MCF 10A (cell line): ENCODE measurements at regions not wholly inside any gene's neighbourhood (a gene's known extent, or its start where the extent isn't known, plus 50 kb on each side); places are given as distances from the start of the nearest gene placed in this dataset.
"Not testable (repeated sequence)": the region's sequence is repeated elsewhere in the genome, so short reads cannot be mapped to it uniquely, and the experiment has no call there.

Source experiments
- BruUV-seq: library from RNA; stranded (reverse); fragments of 400-500 nt; replicated peaks from 2 replicates; lab custom pipeline; 2021; lab: Mats Ljungman, UMichigan
- CTCF ChIA-PET: fragments of 300-600 bp; sonication (Branson Sonifier 250); formaldehyde crosslinking; extraction: SDS; loops from one replicate; lab custom pipeline; 2021; ENCODE audit warnings: antibody characterized with exemption, inconsistent platforms; lab: Yijun Ruan, JAX
- POLR2A ChIA-PET: fragments of 300-600, 350-650 bp; sonication (Branson Sonifier 250); formaldehyde crosslinking; extraction: SDS; loops from one replicate; lab custom pipeline; 2020; ENCODE audit warnings: antibody characterized with exemption, inconsistent platforms; lab: Yijun Ruan, JAX
- DNase-seq: peaks from one replicate; pipeline ENCODE4 v3.0.0-alpha.2; 2018; ENCODE audit not compliant: unreplicated experiment
- H3K27ac Mint-ChIP-seq: one replicate; pipeline ENCODE4 v1.8.0; 2022; ENCODE audit warnings: mild to moderate bottlenecking, low read depth, mixed read lengths; ENCODE audit not compliant: unreplicated experiment
- H3K27me3 Mint-ChIP-seq: one replicate; pipeline ENCODE4 v1.8.0; 2022; ENCODE audit warnings: mixed read lengths; ENCODE audit not compliant: insufficient read depth, unreplicated experiment
- H3K36me3 Mint-ChIP-seq: one replicate; pipeline ENCODE4 v1.8.0; 2022; ENCODE audit warnings: mild to moderate bottlenecking, moderate library complexity, mixed read lengths; ENCODE audit not compliant: insufficient read depth, unreplicated experiment
- H3K4me1 Mint-ChIP-seq: one replicate; pipeline ENCODE4 v1.8.0; 2022; ENCODE audit warnings: mixed read lengths; ENCODE audit not compliant: insufficient read depth, unreplicated experiment
- H3K4me3 Mint-ChIP-seq: one replicate; pipeline ENCODE4 v1.8.0; 2022; ENCODE audit warnings: mild to moderate bottlenecking, moderate library complexity, mixed read lengths; ENCODE audit not compliant: unreplicated experiment
- H3K9me3 Mint-ChIP-seq: one replicate; pipeline ENCODE4 v1.8.0; 2022; ENCODE audit warnings: mixed read lengths; ENCODE audit not compliant: unreplicated experiment
- intact Hi-C: fragments of 100-400 bp; cut with micrococcal nuclease; formaldehyde crosslinking; loops from 2 replicates; pipeline ENCODE4 v1.14.1; 2022
- TF ChIP-seq, protein P1 (sequence below): fragments of 200-600 bp; IDR thresholded peaks from one replicate; pipeline ENCODE4 v1.8.0; 2022; ENCODE audit warnings: antibody characterized with exemption, mild to moderate bottlenecking; ENCODE audit not compliant: unreplicated experiment

DNA sequence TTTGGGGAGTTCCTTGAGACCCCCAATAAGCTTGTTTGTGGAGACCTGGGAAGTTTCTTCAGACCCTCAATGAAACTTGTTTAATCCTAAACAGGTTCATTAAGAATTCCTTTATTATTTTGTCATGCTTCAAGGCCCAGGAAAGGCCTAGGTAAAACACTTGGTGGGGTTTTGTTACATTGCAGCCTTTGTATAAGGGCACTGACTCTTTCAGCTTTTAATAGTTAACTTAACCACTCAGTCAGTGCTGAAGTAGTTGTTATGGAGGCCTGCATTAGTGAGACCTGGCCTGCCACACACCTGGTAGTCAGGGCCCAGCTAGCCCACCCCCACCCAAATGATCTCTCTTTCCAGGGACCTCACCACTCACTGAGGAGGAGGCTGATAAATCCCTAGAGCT, 103.7 kb downstream of the FCRL5 start:
- DNase-seq = no peak
- ChIA-PET POLR2A (no interaction called here), CTCF (interaction anchor here (0.8 to 2.2 kb wide), 5 partner anchors 57 to 277 kb away, joined by 3 to 9 read pairs (median 4); no protein-coding TSS in a partner anchor)
- Mint-ChIP-seq H3K36me3 (no peaks in the 10 kb centered on the region), H3K4me1 (no peaks in the 10 kb centered on the region), H3K27ac (no peak overlapping the region), H3K4me3 (no peak overlapping the region), H3K27me3 (no peaks in the 10 kb centered on the region), H3K9me3 (no peaks in the 10 kb centered on the region)
- TF ChIP-seq, protein P1, sequence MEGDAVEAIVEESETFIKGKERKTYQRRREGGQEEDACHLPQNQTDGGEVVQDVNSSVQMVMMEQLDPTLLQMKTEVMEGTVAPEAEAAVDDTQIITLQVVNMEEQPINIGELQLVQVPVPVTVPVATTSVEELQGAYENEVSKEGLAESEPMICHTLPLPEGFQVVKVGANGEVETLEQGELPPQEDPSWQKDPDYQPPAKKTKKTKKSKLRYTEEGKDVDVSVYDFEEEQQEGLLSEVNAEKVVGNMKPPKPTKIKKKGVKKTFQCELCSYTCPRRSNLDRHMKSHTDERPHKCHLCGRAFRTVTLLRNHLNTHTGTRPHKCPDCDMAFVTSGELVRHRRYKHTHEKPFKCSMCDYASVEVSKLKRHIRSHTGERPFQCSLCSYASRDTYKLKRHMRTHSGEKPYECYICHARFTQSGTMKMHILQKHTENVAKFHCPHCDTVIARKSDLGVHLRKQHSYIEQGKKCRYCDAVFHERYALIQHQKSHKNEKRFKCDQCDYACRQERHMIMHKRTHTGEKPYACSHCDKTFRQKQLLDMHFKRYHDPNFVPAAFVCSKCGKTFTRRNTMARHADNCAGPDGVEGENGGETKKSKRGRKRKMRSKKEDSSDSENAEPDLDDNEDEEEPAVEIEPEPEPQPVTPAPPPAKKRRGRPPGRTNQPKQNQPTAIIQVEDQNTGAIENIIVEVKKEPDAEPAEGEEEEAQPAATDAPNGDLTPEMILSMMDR = no peak
- intact Hi-C loops = no loop called here
- no TSS peak for BruUV-seq

DNA sequence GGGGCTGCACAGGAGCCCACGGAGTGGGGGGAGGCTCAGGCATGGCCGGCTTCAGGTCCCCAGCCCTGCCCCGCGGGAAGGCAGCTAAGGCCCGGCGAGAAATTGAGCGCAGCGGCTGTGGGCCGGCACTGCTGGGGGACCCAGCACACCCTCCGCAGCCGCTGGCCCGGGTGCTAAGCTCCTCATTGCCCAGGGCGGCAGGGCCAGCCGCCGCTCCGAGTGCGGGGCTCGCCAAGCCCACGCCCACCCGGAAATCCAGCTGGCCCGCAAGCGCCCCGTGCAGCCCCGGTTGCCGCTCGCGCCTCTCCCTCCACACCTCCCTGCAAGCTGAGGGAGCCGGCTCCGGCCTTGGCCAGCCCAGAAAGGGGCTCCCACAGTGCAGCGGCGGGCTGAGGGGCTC, 106.0 kb downstream of the FCRL5 start:
- H3K27me3 Mint-ChIP-seq, H3K4me1 Mint-ChIP-seq, CTCF ChIA-PET, BruUV-seq, POLR2A ChIA-PET, H3K9me3 Mint-ChIP-seq, H3K27ac Mint-ChIP-seq, DNase-seq, H3K4me3 Mint-ChIP-seq, intact Hi-C loops, H3K36me3 Mint-ChIP-seq: not testable (repeated sequence)

DNA sequence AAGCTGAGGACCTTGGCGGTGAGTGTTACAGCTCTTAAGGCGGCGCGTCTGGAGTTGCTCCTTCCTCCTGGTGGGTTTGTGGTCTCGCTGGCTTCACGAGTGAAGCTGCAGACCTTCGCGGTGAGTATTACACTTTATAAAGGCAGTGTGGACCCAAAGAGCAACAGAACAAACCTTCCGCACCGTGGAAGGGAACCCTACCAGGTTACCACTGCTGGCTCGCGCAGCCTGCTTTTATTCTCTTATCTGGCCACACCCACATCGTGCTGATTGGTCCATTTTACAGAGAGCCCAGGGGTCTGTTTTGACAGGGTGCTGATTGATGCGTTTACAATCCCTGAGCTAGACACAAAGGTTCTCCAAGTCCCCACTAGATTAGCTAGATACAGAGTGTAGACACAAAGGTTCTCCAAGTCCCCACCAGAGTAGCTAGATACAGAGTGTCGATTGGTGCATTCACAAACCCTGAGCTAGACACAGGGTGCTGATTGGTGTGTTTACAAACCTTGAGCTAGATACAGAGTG, 106.6 kb downstream of the FCRL5 start:
- H3K27ac Mint-ChIP-seq, H3K9me3 Mint-ChIP-seq, POLR2A ChIA-PET, H3K4me1 Mint-ChIP-seq, H3K36me3 Mint-ChIP-seq, H3K4me3 Mint-ChIP-seq, intact Hi-C loops, BruUV-seq, H3K27me3 Mint-ChIP-seq, DNase-seq: not testable (repeated sequence)
- CTCF ChIA-PET = interaction anchor here (1.1 to 1.4 kb wide), 3 partner anchors 9 to 46 kb away, joined by 3 to 5 read pairs (median 3); no protein-coding TSS in a partner anchor

DNA sequence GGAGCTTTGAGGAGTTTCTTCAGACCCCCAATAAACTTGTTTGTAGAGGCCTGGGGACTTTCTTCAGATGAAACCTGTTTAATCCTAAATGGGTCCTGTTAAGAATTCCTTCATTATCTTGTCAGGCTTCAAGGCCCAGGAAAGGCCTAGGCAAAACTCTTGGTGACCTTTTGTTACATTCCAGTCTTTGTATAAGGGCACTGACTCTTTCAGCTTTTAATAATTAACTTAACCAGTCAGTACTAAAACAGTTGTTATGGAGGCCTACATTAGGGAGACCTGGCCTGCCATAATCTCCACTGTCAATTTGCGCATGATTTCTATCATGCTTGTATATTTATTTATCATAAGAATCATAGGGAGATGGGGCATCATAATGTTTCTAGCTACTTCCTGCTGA, 110.2 kb downstream of the FCRL5 start:
- Mint-ChIP-seq H3K4me1 (peaks cover 15% of the 10 kb centered on the region), H3K36me3 (no peaks in the 10 kb centered on the region), H3K27ac (no peak overlapping the region), H3K27me3 (no peaks in the 10 kb centered on the region), H3K9me3 (no peaks in the 10 kb centered on the region), H3K4me3 (no peak overlapping the region)
- DNase-seq = no peak
- intact Hi-C loops = no loop called here
- TF ChIP-seq, protein P1 = no peak
- BruUV-seq = no TSS peak
- CTCF ChIA-PET = interaction anchor here (1.0 kb wide), 1 partner anchor 64 kb away, joined by 4 read pairs; no protein-coding TSS in a partner anchor
- POLR2A ChIA-PET = no interaction called here

DNA sequence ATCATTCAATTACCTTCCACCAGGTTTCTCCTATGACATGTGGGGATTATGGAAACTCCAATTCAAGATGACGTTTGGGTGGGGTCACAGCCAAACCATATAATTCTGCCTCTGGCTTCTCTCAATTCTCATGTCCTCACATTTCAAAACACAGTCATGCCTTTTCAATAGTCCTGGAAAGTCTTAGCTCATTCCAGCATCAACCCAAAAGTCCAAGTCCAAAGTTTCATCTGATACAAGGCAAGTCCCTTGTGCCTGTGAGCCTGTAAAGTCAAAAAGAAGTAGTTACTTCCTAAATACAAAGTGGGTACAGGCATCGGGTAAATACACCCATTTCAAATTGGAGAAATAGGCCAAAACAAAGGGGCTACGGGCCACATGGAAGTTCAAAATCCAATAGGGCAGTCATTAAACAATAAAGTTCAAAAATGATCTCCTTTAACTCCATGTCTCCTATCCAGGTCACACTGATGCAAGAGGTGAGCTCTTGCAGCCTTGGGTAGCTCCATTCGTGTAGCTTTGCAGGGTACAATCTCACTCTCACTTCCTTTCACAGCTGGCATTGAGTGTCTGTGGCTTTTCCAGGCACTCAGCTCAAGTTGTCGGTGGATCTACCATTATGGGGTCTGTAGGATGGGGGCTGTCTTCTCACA, 112.9 kb downstream of the FCRL5 start:
- TF ChIP-seq, protein P1 = no peak
- no peak for DNase-seq
- Mint-ChIP-seq H3K4me3 (no peak overlapping the region), H3K36me3 (no peaks in the 10 kb centered on the region), H3K27me3 (no peaks in the 10 kb centered on the region), H3K4me1 (peaks cover 15% of the 10 kb centered on the region), H3K27ac (no peak overlapping the region), H3K9me3 (no peaks in the 10 kb centered on the region)
- BruUV-seq = no TSS peak
- ChIA-PET CTCF (interaction anchor here (0.7 to 1.5 kb wide), 3 partner anchors 62 to 685 kb away, joined by 3 to 4 read pairs (median 3); no protein-coding TSS in a partner anchor), POLR2A (no interaction called here)
- intact Hi-C loops = no loop called here
